Colonic mucosa (tissue), 4 donors: ENCODE measurements at regions not wholly inside any gene's neighbourhood (a gene's known extent, or its start where the extent isn't known, plus 50 kb on each side); places are given as distances from the start of the nearest gene placed in this dataset.

ENCODE experiments used
- DNase-seq: peaks from one replicate; pipeline ENCODE4 v3.0.0-alpha.2; 2020
- H3K27ac ChIP-seq: fragments of 200-600 bp; one replicate; pipeline ENCODE4 v1.8.0; 2021
- H3K27me3 ChIP-seq: fragments of 200-600 bp; one replicate; pipeline ENCODE4 v1.8.0; 2021
- H3K36me3 ChIP-seq: fragments of 200-600 bp; one replicate; pipeline ENCODE4 v1.8.0; 2021
- H3K4me1 ChIP-seq: fragments of 200-600 bp; one replicate; pipeline ENCODE4 v1.8.0; 2021; ENCODE audit warnings: mild to moderate bottlenecking
- H3K4me3 ChIP-seq: fragments of 200-600 bp; one replicate; pipeline ENCODE4 v1.8.0; 2021
- H3K9ac ChIP-seq, 2 donors: one replicate each; pipeline ENCODE4 v1.7.0; 2013; ENCODE audit warnings: control low read depth in 2 of 2, low read depth in 2 of 2, low read length in 2 of 2
- H3K9me3 ChIP-seq: fragments of 200-600 bp; one replicate; pipeline ENCODE4 v1.8.0; 2021
- intact Hi-C: fragments of 100-400 bp; cut with DNase I; formaldehyde crosslinking; loops from one replicate; pipeline ENCODE4 v1.14.1; 2022
- TF ChIP-seq, protein P1 (sequence below): fragments of 200-600 bp; IDR thresholded peaks from one replicate; pipeline ENCODE4 v1.8.0; 2022; ENCODE audit warnings: antibody characterized with exemption, mild to moderate bottlenecking
- donor health status: healthy.
- donor health status: DM: no; HTN: no; CAD: no.
- donor health status: DM: no; HTN: no; CAD: no.

DNA sequence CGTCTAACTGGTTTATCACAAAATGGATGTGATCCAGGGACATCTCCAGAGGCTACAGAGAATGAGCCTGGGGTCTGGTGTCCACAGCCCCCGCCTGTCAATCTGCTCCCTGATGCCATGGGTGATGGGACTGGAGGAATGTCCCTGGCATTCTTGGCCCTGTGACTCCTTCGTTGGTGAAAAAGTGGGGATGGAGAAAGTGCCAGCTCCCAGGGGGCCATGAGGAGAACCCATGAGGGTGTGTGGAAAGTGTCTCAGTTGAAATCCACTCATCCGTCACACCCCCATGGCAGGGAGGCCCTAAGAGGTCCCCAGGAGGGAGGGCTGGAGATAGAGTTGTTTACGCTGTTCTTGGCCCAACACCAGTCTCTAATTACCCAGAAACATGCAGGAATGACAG lies 322.0 kb downstream of the CTTN start:
- no peak overlapping the region for H3K4me3 ChIP-seq
- intact Hi-C loops, result no loop called here
- TF ChIP-seq, protein P1, sequence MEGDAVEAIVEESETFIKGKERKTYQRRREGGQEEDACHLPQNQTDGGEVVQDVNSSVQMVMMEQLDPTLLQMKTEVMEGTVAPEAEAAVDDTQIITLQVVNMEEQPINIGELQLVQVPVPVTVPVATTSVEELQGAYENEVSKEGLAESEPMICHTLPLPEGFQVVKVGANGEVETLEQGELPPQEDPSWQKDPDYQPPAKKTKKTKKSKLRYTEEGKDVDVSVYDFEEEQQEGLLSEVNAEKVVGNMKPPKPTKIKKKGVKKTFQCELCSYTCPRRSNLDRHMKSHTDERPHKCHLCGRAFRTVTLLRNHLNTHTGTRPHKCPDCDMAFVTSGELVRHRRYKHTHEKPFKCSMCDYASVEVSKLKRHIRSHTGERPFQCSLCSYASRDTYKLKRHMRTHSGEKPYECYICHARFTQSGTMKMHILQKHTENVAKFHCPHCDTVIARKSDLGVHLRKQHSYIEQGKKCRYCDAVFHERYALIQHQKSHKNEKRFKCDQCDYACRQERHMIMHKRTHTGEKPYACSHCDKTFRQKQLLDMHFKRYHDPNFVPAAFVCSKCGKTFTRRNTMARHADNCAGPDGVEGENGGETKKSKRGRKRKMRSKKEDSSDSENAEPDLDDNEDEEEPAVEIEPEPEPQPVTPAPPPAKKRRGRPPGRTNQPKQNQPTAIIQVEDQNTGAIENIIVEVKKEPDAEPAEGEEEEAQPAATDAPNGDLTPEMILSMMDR, result no peak
- no peaks in the 10 kb centered on the region for H3K4me1 ChIP-seq
- no peak overlapping the region for H3K9ac ChIP-seq
- no peaks in the 10 kb centered on the region for H3K36me3 ChIP-seq
- no peak for DNase-seq
- no peak overlapping the region for H3K27ac ChIP-seq
- H3K9me3 ChIP-seq, result no peaks in the 10 kb centered on the region
- no peaks in the 10 kb centered on the region for H3K27me3 ChIP-seq

DNA sequence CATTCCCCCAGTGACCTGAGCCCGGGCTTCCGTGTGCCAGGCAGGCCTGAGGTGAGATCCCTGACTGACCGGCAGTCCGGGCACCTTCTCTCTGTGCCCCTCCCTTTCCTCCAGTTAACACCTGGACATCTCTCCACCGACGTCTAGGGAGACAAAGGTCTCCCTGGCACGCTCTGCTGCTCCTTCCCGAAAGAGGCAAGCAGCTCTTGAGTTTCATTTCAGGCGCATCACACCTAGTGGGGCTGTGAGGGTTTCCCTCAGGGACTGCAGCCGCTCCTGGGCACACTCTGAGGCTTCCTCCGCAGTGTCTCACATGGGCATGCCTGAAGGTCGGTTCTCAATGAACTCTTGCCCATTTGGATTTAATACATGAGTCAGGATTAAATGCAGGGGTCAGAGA lies 322.7 kb downstream of the CTTN start:
- Histone ChIP-seq H3K9ac (no peak overlapping the region), H3K36me3 (no peaks in the 10 kb centered on the region), H3K4me1 (no peaks in the 10 kb centered on the region), H3K4me3 (no peak overlapping the region), H3K9me3 (no peaks in the 10 kb centered on the region), H3K27me3 (no peaks in the 10 kb centered on the region), H3K27ac (no peak overlapping the region)
- DNase-seq, result no peak
- intact Hi-C loops, result no loop called here
- TF ChIP-seq, protein P1, result no peak

DNA sequence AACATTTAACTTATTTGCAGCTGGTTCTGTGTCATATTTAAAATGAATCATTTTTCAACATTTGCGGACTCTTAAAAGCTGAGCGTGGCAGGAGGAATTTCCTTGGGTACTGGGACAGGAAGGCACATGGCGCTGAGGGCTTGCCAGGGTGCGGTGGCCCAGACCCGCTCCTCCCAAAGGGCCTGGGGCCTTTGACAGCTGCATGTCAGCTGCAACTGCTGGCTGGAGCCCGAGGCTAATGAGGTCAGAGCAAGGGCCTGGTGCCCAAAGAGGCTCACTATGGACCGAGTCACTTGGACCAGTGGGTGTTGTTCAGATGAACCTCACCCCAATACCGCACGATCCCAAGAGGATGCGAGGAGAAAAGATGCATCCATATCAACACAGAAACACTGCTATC lies 326.9 kb downstream of the CTTN start:
- intact Hi-C loops, result no loop called here
- TF ChIP-seq, protein P1, result no peak
- no peak overlapping the region for H3K27ac ChIP-seq
- no peak overlapping the region for H3K9ac ChIP-seq
- H3K4me3 ChIP-seq, result no peak overlapping the region
- H3K9me3 ChIP-seq, result no peaks in the 10 kb centered on the region
- no peaks in the 10 kb centered on the region for H3K27me3 ChIP-seq
- no peaks in the 10 kb centered on the region for H3K36me3 ChIP-seq
- H3K4me1 ChIP-seq, result no peaks in the 10 kb centered on the region
- DNase-seq, result no peak

DNA sequence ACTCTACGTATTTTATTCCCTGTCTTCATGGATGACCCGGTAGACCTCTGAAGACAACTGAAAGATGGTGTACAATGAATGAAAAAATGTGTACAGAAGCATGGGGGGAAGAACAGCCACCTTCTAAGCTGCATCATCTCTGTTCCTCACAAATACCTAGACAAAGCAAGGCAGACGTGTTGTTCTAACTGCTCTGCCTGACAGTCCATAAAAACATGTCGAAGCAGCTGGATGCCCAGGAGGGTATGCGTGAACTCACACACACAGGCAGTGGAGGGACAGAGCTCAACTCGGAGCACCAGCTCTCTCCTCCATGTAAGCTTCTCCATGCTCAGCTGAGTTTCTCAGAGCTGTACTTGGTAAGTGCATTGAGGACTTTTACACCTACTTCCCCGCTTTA lies 327.4 kb downstream of the CTTN start:
- Histone ChIP-seq H3K27ac (no peak overlapping the region), H3K36me3 (no peaks in the 10 kb centered on the region), H3K9me3 (no peaks in the 10 kb centered on the region), H3K4me1 (no peaks in the 10 kb centered on the region), H3K4me3 (no peak overlapping the region), H3K9ac (no peak overlapping the region), H3K27me3 (no peaks in the 10 kb centered on the region)
- DNase-seq, result no peak
- TF ChIP-seq, protein P1, result no peak
- intact Hi-C loops, result no loop called here

DNA sequence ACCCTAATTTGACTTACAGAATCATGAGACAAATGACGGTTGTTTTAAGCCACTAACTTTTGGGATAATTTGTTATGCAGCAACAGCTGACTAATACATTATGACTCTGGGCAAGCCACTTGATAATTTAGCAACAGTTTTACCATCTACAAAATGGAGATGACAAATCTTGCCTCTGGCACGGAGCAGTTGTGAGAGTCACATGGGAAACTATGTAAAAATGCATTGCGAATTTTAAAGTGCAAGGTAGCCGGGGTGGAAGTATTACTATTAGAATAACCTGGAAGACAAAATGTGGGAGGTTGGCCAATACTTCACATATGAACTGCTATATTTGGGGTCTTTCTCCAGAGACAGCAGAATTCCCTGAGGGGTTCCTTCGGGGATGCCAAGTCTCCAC lies 328.7 kb downstream of the CTTN start:
- no peak for DNase-seq
- TF ChIP-seq, protein P1, result no peak
- Histone ChIP-seq H3K9ac (no peak overlapping the region), H3K9me3 (no peaks in the 10 kb centered on the region), H3K4me3 (no peak overlapping the region), H3K36me3 (no peaks in the 10 kb centered on the region), H3K4me1 (no peaks in the 10 kb centered on the region), H3K27ac (no peak overlapping the region), H3K27me3 (no peaks in the 10 kb centered on the region)
- intact Hi-C loops, result no loop called here
